HL-60 (cell line): ENCODE measurements at regions not wholly inside any gene's neighbourhood (a gene's known extent, or its start where the extent isn't known, plus 50 kb on each side); places are given as distances from the start of the nearest gene placed in this dataset.

Experiments used
- CTCF ChIP-seq: IDR thresholded peaks from one replicate; pipeline ENCODE4 v1.5.1; 2011; ENCODE audit warnings: low read length, control low read depth, inconsistent platforms; ENCODE audit not compliant: insufficient read depth
- GABPA ChIP-seq: IDR thresholded peaks from 2 replicates; pipeline ENCODE4 v1.6.1; 2012; ENCODE audit warnings: low read depth
- REST ChIP-seq: IDR thresholded peaks from 2 replicates; pipeline ENCODE4 v1.6.1; 2012; ENCODE audit warnings: low read depth; ENCODE audit not compliant: insufficient replicate concordance

GRCh38 chr13:78997902-78998629, 339.1 kb upstream of the OBI1 start:
- TF ChIP-seq REST (no peak), CTCF (no peak), GABPA (no peak)
